ENCODE measurements at regions not wholly inside any gene's neighbourhood (a gene's known extent, or its start where the extent isn't known, plus 50 kb on each side); places are given as distances from the start of the nearest gene placed in this dataset.

- H3K4me3 ChIP-seq (ENCODE audit: low read length): no peak overlapping the region
- peaks cover 0 to 5% of the 10 kb centered on the region in 2 experiments for H3K9me3 ChIP-seq (ENCODE audit: control insufficient read depth in 1 of 2, insufficient read depth in 1 of 2, low read length in 2 of 2)
- Mint-ChIP-seq H3K9me3 (no peaks in the 10 kb centered on the region), H3K27ac (no peak overlapping the region), H3K4me3 (no peak overlapping the region), H3K36me3 (ENCODE audit: low read depth) (no peaks in the 10 kb centered on the region), H3K4me1 (ENCODE audit: low read depth) (no peaks in the 10 kb centered on the region), H3K27me3 (no peaks in the 10 kb centered on the region)
- H3K36me3 ChIP-seq (ENCODE audit: insufficient read depth, low read length): no peaks in the 10 kb centered on the region
- ATAC-seq (ENCODE audit: poor library complexity) (no peak), DNase-seq (no peak)
- TF ChIP-seq CTCF (IDR thresholded peaks at IDR 0.05): no peak
- no peak overlapping the region for H3K27ac ChIP-seq (ENCODE audit: low read depth in 1 of 2, low read length in 2 of 2)
- H3K27me3 ChIP-seq (ENCODE audit: control insufficient read depth in 1 of 2, insufficient read depth in 2 of 2, low read length in 2 of 2): no peaks in the 10 kb centered on the region
- no peaks in the 10 kb centered on the region for H3K4me1 ChIP-seq (ENCODE audit: insufficient read depth, low read length)
- intact Hi-C loops (cut with DNase I, micrococcal nuclease): no loop called here
- CTCF ChIA-PET: no interaction called here
- POLR2A ChIA-PET: no interaction called here
Observed at GRCh38 chr3:162150790-162151189, 654.2 kb downstream of the OTOL1 start.

- H3K36me3 ChIP-seq (ENCODE audit: insufficient read depth, low read length): no peaks in the 10 kb centered on the region
- H3K4me3 Mint-ChIP-seq: no peak overlapping the region
- H3K36me3 Mint-ChIP-seq (ENCODE audit: low read depth): no peaks in the 10 kb centered on the region
- ChIA-PET POLR2A (no interaction called here), CTCF (no interaction called here)
- no peaks in the 10 kb centered on the region for H3K27me3 Mint-ChIP-seq
- DNase-seq (no peak), ATAC-seq (ENCODE audit: poor library complexity) (no peak)
- H3K27me3 ChIP-seq (ENCODE audit: control insufficient read depth in 1 of 2, insufficient read depth in 2 of 2, low read length in 2 of 2): no peaks in the 10 kb centered on the region
- H3K4me1 Mint-ChIP-seq (ENCODE audit: low read depth): no peaks in the 10 kb centered on the region
- no peak overlapping the region for H3K27ac Mint-ChIP-seq
- no peaks in the 10 kb centered on the region for H3K4me1 ChIP-seq (ENCODE audit: insufficient read depth, low read length)
- intact Hi-C loops (cut with DNase I, micrococcal nuclease): no loop called here
- TF ChIP-seq CTCF (IDR thresholded peaks at IDR 0.05): no peak
- H3K4me3 ChIP-seq (ENCODE audit: low read length): no peak overlapping the region
- H3K9me3 ChIP-seq (ENCODE audit: control insufficient read depth in 1 of 2, insufficient read depth in 1 of 2, low read length in 2 of 2): peaks cover 0 to 5% of the 10 kb centered on the region in 2 experiments
- no peak overlapping the region for H3K27ac ChIP-seq (ENCODE audit: low read depth in 1 of 2, low read length in 2 of 2)
- no peaks in the 10 kb centered on the region for H3K9me3 Mint-ChIP-seq
Observed at GRCh38 chr3:162152636-162153035, 656.0 kb downstream of the OTOL1 start.

- CTCF ChIA-PET: no interaction called here
- H3K4me3 Mint-ChIP-seq: no peak overlapping the region
- POLR2A ChIA-PET: no interaction called here
- no peaks in the 10 kb centered on the region for H3K36me3 ChIP-seq (ENCODE audit: insufficient read depth, low read length)
- ATAC-seq (ENCODE audit: poor library complexity) (no peak), DNase-seq (no peak)
- H3K27me3 ChIP-seq (ENCODE audit: control insufficient read depth in 1 of 2, insufficient read depth in 2 of 2, low read length in 2 of 2): no peaks in the 10 kb centered on the region
- H3K27ac Mint-ChIP-seq: no peak overlapping the region
- H3K9me3 ChIP-seq (ENCODE audit: control insufficient read depth in 1 of 2, insufficient read depth in 1 of 2, low read length in 2 of 2): peaks cover 0 to 8% of the 10 kb centered on the region in 2 experiments
- TF ChIP-seq CTCF (IDR thresholded peaks at IDR 0.05): no peak
- H3K4me1 Mint-ChIP-seq (ENCODE audit: low read depth): no peaks in the 10 kb centered on the region
- H3K9me3 Mint-ChIP-seq: peaks cover 6% of the 10 kb centered on the region
- no peaks in the 10 kb centered on the region for H3K27me3 Mint-ChIP-seq
- H3K4me1 ChIP-seq (ENCODE audit: insufficient read depth, low read length): no peaks in the 10 kb centered on the region
- H3K27ac ChIP-seq (ENCODE audit: low read depth in 1 of 2, low read length in 2 of 2): no peak overlapping the region
- no peaks in the 10 kb centered on the region for H3K36me3 Mint-ChIP-seq (ENCODE audit: low read depth)
- intact Hi-C loops (cut with DNase I, micrococcal nuclease): no loop called here
- H3K4me3 ChIP-seq (ENCODE audit: low read length): no peak overlapping the region
Observed at GRCh38 chr3:162161595-162161994, 665.0 kb downstream of the OTOL1 start.

Measured in CD4-positive, alpha-beta T cell (primary cell).